H1 (cell line): ENCODE measurements at regions not wholly inside any gene's neighbourhood (a gene's known extent, or its start where the extent isn't known, plus 50 kb on each side); places are given as distances from the start of the nearest gene placed in this dataset.

ENCODE experiments used
- CTCF ChIA-PET: fragments of 300-600 bp; sonication (Branson Sonifier 250); formaldehyde crosslinking; loops from one replicate; lab custom pipeline; 2021; ENCODE audit not compliant: partially characterized antibody; lab: Charles Lee
- POLR2A ChIA-PET: fragments of 300-600 bp; sonication (Branson Sonifier 250); formaldehyde crosslinking; loops from one replicate; lab custom pipeline; 2021; ENCODE audit warnings: inconsistent platforms; ENCODE audit not compliant: partially characterized antibody; lab: Charles Lee
- DNase-seq, 2 experiments: peaks; one replicate each; pipeline versions ENCODE4 v3.0.0 to v3.0.0-alpha.2; 2010 to 2022; ENCODE audit warnings: low spot score in 2 of 2, low read depth in 1 of 2, mixed read lengths in 1 of 2
- FAIRE-seq: peaks from 2 replicates; lab custom pipeline; 2011; peaks lifted over from hg19 to GRCh38; lab: Jason Lieb, UNC
- H2AFZ ChIP-seq: 2 replicates; pipeline ENCODE4 v1.8.1; 2012; ENCODE audit warnings: low read length, inconsistent platforms
- H2AK5ac ChIP-seq: 2 replicates; pipeline ENCODE4 v1.6.1; 2013; ENCODE audit warnings: low read depth, low read length
- H2BK120ac ChIP-seq: replicated peaks from 2 replicates; pipeline ENCODE3; 2013; ENCODE audit warnings: low read depth, low read length, inconsistent platforms
- H2BK12ac ChIP-seq: 2 replicates; pipeline ENCODE4 v1.6.1; 2013; ENCODE audit warnings: low read depth, low read length
- H2BK15ac ChIP-seq: 2 replicates; pipeline ENCODE4 v1.6.1; 2013; ENCODE audit warnings: low read length
- H2BK20ac ChIP-seq: 2 replicates; pipeline ENCODE4 v1.6.1; 2013; ENCODE audit warnings: low read length
- H2BK5ac ChIP-seq: 2 replicates; pipeline ENCODE4 v1.6.1; 2013; ENCODE audit warnings: low read depth, low read length
- H3K14ac ChIP-seq: 2 replicates; pipeline ENCODE4 v1.6.1; 2013; ENCODE audit warnings: inconsistent platforms; ENCODE audit not compliant: insufficient read length
- H3K18ac ChIP-seq: 2 replicates; pipeline ENCODE4 v1.6.1; 2013; ENCODE audit warnings: low read length; ENCODE audit errors: extremely low read depth
- H3K23ac ChIP-seq: 2 replicates; pipeline ENCODE4 v1.6.1; 2013; ENCODE audit warnings: inconsistent platforms; ENCODE audit not compliant: insufficient read length
- H3K23me2 ChIP-seq: 2 replicates; pipeline ENCODE4 v1.6.1; 2013; ENCODE audit warnings: low read depth, low read length
- H3K27ac ChIP-seq: 2 replicates; pipeline ENCODE4 v1.6.1; 2011; ENCODE audit warnings: low read depth, low read length, inconsistent platforms
- H3K27me3 ChIP-seq, 4 experiments: replicated peaks in 1 of 4; 1 replicate in 1 of 4; 2 replicates in 3 of 4; pipeline versions ENCODE4 v1.6.1 to v1.8.1; 2011 to 2013; ENCODE audit warnings: low read length in 3 of 4, mild to moderate bottlenecking in 3 of 4, inconsistent platforms in 2 of 4, mixed read lengths in 2 of 4, moderate library complexity in 1 of 4; ENCODE audit not compliant: control insufficient read depth in 3 of 4, insufficient read depth in 3 of 4; ENCODE audit errors: extremely low read depth in 1 of 4
- H3K36me3 ChIP-seq, 4 experiments: 2 replicates each; pipeline versions ENCODE4 v1.6.1 to v1.8.1; 2011 to 2013; ENCODE audit warnings: mild to moderate bottlenecking in 4 of 4, low read length in 3 of 4, moderate library complexity in 2 of 4, control low read depth in 1 of 4, inconsistent platforms in 1 of 4; ENCODE audit not compliant: insufficient read depth in 4 of 4, control insufficient read depth in 2 of 4
- H3K4ac ChIP-seq: replicated peaks from 2 replicates; pipeline ENCODE3; 2013; ENCODE audit warnings: low read length, low read depth, mixed read lengths, inconsistent platforms; ENCODE audit not compliant: insufficient read length
- H3K4me1 ChIP-seq, 4 experiments: replicated peaks in 1 of 4; 1 replicate in 1 of 4; 2 replicates in 3 of 4; pipeline versions ENCODE4 v1.6.1 to v1.8.1; 2011 to 2013; ENCODE audit warnings: low read length in 3 of 4, inconsistent platforms in 2 of 4, mixed read lengths in 1 of 4; ENCODE audit not compliant: insufficient read depth in 4 of 4, control insufficient read depth in 3 of 4
- H3K4me2 ChIP-seq, 2 experiments: 2 replicates each; pipeline versions ENCODE4 v1.6.1 to v1.8.1; 2011 to 2013; ENCODE audit warnings: low read depth in 2 of 2, low read length in 2 of 2, control low read depth in 1 of 2, inconsistent platforms in 1 of 2, mild to moderate bottlenecking in 1 of 2; ENCODE audit not compliant: insufficient read depth in 1 of 2
- H3K4me3 ChIP-seq, 4 experiments: fragments of 200-600, 300-600 bp in 1 of 4; sonication (generic), shearing (Covaris generic), sonication (Bioruptor Twin) in 1 of 4; 2 replicates each; pipeline versions ENCODE4 v1.5.1 to v1.8.1; 2011 to 2016; ENCODE audit warnings: low read length in 4 of 4, low read depth in 3 of 4, control low read depth in 2 of 4, inconsistent platforms in 2 of 4, mild to moderate bottlenecking in 2 of 4, mixed read lengths in 1 of 4, moderate library complexity in 1 of 4; ENCODE audit not compliant: insufficient read depth in 2 of 4; ENCODE audit errors: extremely low read depth in 1 of 4
- H3K56ac ChIP-seq: replicated peaks from 2 replicates; pipeline ENCODE3; 2013; ENCODE audit warnings: low read depth, mild to moderate bottlenecking, mixed read lengths, low read length, inconsistent platforms; ENCODE audit not compliant: insufficient read length
- H3K79me1 ChIP-seq: 2 replicates; pipeline ENCODE4 v1.6.1; 2013; ENCODE audit warnings: low read depth, low read length, control low read depth
- H3K79me2 ChIP-seq, 2 experiments: 2 replicates each; pipeline versions ENCODE4 v1.6.1 to v1.8.1; 2012 to 2013; ENCODE audit warnings: low read length in 2 of 2, mild to moderate bottlenecking in 2 of 2, inconsistent platforms in 1 of 2; ENCODE audit not compliant: insufficient read depth in 2 of 2, control insufficient read depth in 1 of 2
- H3K9ac ChIP-seq, 4 experiments: replicated peaks in 1 of 4; 1 replicate in 1 of 4; 2 replicates in 3 of 4; pipeline versions ENCODE4 v1.6.1 to v1.8.1; 2011 to 2013; ENCODE audit warnings: low read depth in 3 of 4, low read length in 3 of 4, control low read depth in 2 of 4, mild to moderate bottlenecking in 2 of 4, moderate library complexity in 2 of 4, inconsistent platforms in 1 of 4; ENCODE audit errors: extremely low read depth in 1 of 4
- H3K9me3 ChIP-seq, 2 experiments: 2 replicates each; pipeline versions ENCODE4 v1.6.1 to v1.8.1; 2012 to 2013; ENCODE audit warnings: mild to moderate bottlenecking in 2 of 2, moderate library complexity in 2 of 2, control low read depth in 1 of 2, inconsistent platforms in 1 of 2, low read depth in 1 of 2, low read length in 1 of 2, mixed read lengths in 1 of 2; ENCODE audit not compliant: insufficient read depth in 2 of 2
- H4K20me1 ChIP-seq, 2 experiments: replicated peaks in 1 of 2; 2 replicates each; pipeline versions ENCODE3 to v1.8.1; 2011 to 2013; ENCODE audit warnings: inconsistent platforms in 2 of 2, low read length in 2 of 2, mild to moderate bottlenecking in 1 of 2; ENCODE audit not compliant: insufficient read depth in 2 of 2, control insufficient read depth in 1 of 2
- H4K5ac ChIP-seq: 2 replicates; pipeline ENCODE4 v1.6.1; 2013; ENCODE audit warnings: low read length, low read depth, mixed read lengths, inconsistent platforms; ENCODE audit not compliant: insufficient read length
- H4K8ac ChIP-seq: 2 replicates; pipeline ENCODE4 v1.8.0; 2013; ENCODE audit warnings: mild to moderate bottlenecking, moderate library complexity, low read length, inconsistent platforms; ENCODE audit not compliant: insufficient read depth; ENCODE audit errors: extremely low read depth
- H4K91ac ChIP-seq: replicated peaks from 2 replicates; pipeline ENCODE3; 2013; ENCODE audit warnings: low read length, mixed read lengths, inconsistent platforms; ENCODE audit not compliant: insufficient read length
- POLR2A ChIP-seq, 2 experiments: IDR thresholded peaks; 1 replicate in 1 of 2; 2 replicates in 1 of 2; pipeline ENCODE4 v1.6.1; 2011; ENCODE audit warnings: low read depth in 2 of 2, low read length in 2 of 2, mild to moderate bottlenecking in 2 of 2; ENCODE audit errors: control extremely low read depth in 1 of 2
- SIRT6 ChIP-seq: IDR thresholded peaks from one replicate; pipeline ENCODE4 v1.7.1; 2012; ENCODE audit warnings: low read length, inconsistent platforms

DNA sequence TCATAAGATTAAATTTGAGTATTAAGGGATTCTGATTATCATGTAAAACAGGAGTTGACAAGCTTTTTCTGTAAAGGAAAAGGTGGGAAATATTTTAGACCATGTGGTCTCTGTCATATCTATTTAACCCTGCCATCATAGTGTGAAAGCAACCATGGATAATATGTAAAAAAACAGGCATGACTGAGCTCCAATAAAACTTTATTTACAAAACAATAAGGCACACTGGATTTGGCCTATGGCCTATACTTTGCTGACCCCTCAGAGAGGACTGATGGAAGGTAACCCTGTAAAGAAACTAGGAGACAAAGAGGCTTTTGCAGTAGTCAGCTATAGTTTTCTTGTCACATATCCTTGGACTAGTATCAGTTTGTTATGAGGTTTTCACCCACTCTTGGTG lies 130.5 kb upstream of the CDK13 start:
- H3K79me2 ChIP-seq = no peaks in the 10 kb centered on the region
- no peak overlapping the region for H2BK20ac ChIP-seq
- peak overlapping the region; percentile 25; the same call in 1 of the 2 replicates for H2AFZ ChIP-seq
- H3K23ac ChIP-seq = no peak overlapping the region
- TF ChIP-seq POLR2A (IDR thresholded peaks at IDR 0.05; ENCODE audit: control extremely low read depth in 1 of 2, low read depth in 2 of 2, low read length in 2 of 2) (no peak), SIRT6 (no peak)
- TF ChIP-seq, all 59 proteins: peak for 0
- H4K91ac ChIP-seq = no peak overlapping the region
- H3K27me3 ChIP-seq = peaks cover 0 to 1% (median 0%) of the 10 kb centered on the region in 4 experiments; a peak in 1 of 7 replicates
- no peak for DNase-seq
- no peaks in the 10 kb centered on the region for H3K9me3 ChIP-seq
- no peaks in the 10 kb centered on the region for H4K20me1 ChIP-seq
- no peaks in the 10 kb centered on the region for H3K36me3 ChIP-seq
- H3K18ac ChIP-seq = no peak overlapping the region
- no peak overlapping the region for H3K14ac ChIP-seq
- H2BK12ac ChIP-seq = no peak overlapping the region
- H3K4me3 ChIP-seq = no peak overlapping the region
- H2BK15ac ChIP-seq = no peak overlapping the region
- no peak overlapping the region for H2BK5ac ChIP-seq
- no peak overlapping the region for H2AK5ac ChIP-seq
- no peak overlapping the region for H4K8ac ChIP-seq
- no peak overlapping the region for H3K4me2 ChIP-seq
- no peak overlapping the region for H4K5ac ChIP-seq
- no peak overlapping the region for H3K27ac ChIP-seq
- no peaks in the 10 kb centered on the region for H3K23me2 ChIP-seq
- H3K9ac ChIP-seq = no peak overlapping the region
- H3K56ac ChIP-seq = no peak overlapping the region
- no peak overlapping the region for H2BK120ac ChIP-seq
- FAIRE-seq = no peak
- ChIA-PET CTCF (interaction anchor here (0.9 to 1.1 kb wide), 6 partner anchors 9 to 76 kb away, joined by 3 to 5 read pairs (median 3); no protein-coding TSS in a partner anchor), POLR2A (interaction anchor here (1.1 kb wide), 1 partner anchor 130 kb away, joined by 3 read pairs; the partner anchor contains the start of gene CDK13)
- no peak overlapping the region for H3K4ac ChIP-seq
- H3K79me1 ChIP-seq = no peaks in the 10 kb centered on the region
- H3K4me1 ChIP-seq = no peaks in the 10 kb centered on the region
